H54 (cell line): ENCODE measurements at regions not wholly inside any gene's neighbourhood (a gene's known extent, or its start where the extent isn't known, plus 50 kb on each side); places are given as distances from the start of the nearest gene placed in this dataset.

Experiments
- DNase-seq: peaks from one replicate; pipeline ENCODE4 v3.0.0; 2011; ENCODE audit warnings: low spot score, mixed read lengths; ENCODE audit not compliant: insufficient read length
- FAIRE-seq: peaks from 3 replicates; lab custom pipeline; 2011; peaks lifted over from hg19 to GRCh38; lab: Jason Lieb, UNC
- POLR2A ChIP-seq: IDR thresholded peaks from 2 replicates; pipeline ENCODE4 v1.6.1; 2011; ENCODE audit warnings: low read depth, mild to moderate bottlenecking, low read length

DNA sequence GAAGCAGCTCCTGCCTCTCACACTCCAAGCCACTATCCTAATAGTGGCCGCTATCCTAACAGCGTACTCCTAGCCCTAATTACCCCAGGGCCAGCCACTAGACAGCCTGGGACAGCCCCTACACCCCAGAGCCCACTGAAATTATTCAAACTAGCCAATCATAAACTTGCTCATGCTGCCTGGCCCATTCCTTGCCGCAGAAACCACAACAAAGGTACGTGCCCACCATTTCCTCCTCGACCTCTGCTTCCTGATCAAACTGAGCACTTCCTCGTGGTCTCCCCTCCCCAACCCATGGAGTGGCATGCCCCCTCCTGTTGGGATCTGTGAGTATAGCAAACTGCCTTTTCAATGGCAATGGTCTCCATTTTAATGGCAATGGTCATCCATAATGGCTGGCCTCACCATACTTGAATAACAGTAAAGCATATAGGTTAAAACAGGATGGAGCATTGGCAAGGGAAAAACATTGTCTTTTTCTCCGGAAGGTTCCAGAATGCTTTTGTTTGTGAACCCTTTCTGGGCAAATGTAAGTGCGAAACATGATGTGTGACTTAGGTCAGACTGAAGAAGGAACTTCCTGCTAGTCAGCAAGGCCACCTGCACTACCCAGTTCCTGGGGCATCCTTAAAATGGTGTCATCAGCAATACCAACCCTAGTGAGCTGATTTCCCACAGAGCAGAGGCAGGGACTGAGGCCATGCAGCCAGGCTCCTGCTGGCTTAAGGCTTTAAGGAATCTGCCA is 107.1 kb upstream of the ATP6AP2 start:
- no peak for FAIRE-seq
- DNase-seq = no peak
- TF ChIP-seq POLR2A = no peak

DNA sequence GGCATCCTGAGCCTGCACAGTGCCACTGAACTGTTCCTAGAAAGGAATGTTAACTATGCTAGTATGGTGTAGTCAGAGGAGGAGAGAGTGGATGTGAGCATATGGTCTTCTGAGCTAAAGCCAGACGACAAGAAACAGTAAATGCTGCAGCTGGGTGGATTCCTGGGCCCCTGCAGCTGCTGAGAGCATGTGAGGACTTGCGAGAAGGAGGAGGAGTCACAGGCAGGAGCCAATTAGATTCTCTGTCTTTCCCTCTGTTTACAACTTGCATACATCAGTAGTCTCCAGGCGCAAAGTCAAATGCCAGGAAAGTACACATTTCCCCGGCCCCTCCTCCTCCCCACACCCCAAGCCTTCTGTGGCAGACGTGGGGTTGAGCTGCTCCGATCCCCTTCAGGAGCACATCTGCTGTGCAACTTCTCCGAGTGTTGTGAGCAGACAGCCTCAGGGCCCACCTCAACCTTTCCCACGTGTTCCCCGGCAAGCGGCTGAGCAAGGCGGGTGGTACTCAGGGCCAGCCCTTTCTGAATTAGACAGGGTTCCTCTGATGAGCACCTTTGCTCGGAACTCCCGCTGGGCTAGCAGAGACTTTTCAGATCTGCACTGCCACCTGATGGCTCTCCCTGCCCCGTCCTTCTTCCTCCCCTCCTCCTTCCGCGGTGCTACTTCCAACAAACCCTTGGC is 108.7 kb upstream of the ATP6AP2 start:
- FAIRE-seq (no peak), DNase-seq (no peak)
- TF ChIP-seq POLR2A = no peak

DNA sequence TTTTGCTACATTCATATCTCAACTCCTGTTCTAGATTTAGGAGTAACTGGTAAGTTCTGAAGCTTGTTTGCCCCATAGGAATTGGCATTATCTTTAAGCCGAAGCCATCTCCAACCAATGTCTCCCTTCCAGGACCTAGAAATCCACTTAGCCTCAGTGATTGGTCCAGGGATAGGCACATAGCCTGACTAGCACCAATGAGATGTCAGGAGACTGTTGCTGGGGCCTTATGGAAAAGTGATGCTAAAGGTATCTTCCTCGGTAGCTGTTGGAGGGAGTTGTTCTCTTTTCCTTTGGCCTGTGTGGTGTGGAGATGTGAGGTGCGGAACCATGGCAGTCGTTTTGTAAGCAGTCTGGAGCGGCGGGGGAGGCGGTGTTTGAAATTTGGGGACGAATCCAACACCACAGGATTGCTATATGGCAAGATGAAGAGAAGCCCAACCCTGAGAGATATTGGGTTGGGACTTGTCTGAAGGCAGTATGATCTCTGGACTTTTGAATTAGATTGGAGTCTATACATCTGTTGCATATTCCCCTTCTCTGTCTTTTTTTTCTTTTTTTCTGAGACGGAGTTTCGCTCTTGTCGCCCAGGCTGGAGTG is 109.8 kb upstream of the ATP6AP2 start:
- no peak for DNase-seq
- FAIRE-seq = no peak
- no peak for TF ChIP-seq POLR2A

DNA sequence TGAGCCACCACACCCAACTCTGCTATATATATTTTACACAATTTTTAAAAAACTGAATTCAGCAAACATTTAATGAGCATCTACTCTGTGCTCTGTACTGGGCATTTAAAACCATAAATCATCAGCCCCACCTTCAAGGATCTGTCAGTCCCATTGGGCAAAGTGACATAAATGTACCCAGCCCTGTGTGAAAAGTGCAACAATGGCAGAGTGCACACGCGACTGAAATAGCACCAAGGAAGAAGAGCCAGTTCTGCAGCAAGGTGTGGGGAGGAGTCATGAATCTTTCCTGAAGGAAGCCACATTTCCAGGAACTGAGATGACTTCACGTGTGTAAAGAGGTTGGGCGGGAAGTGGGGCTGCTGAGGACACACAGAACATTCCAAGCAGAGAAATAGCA is 111.5 kb upstream of the ATP6AP2 start:
- FAIRE-seq (no peak), DNase-seq (no peak)
- TF ChIP-seq POLR2A = no peak

DNA sequence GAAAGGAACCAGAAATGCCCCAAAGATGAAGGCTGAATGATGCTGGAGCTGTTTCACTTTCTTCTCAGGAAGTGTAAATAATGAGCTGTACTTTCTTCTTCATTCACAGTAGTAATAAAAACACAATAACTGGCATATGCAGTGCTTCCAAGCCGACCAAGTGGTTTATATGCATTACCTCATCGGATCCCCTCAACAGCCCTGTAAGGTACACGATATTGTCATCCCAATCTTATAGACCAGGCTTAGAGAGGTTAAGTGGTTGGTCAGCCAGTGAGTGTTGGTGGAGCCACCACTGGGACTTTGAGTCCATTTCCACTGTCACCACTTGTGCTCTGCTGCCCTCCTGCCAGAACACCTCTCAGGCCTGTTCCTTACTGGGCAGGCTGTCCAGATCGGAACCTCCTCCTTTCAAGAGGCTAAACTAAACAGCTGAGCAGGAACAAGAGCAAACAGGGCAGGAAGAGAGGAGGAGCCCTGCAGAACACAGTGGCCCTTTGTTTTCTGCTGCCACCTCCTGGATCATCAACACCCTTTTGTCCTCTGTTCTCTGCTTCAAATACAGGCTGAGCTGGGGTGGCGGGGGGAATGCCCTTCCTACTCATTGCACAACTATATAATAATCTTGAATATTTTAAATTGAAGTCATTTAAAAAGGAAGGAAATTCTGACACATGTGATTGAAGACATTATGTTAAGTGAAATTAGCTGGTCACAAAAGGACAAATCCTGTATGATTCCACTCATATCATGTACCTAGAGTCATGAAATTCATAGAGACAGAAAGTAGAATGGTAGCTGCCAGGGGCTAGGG is 112.5 kb upstream of the ATP6AP2 start:
- DNase-seq = peak; percentile 18
- FAIRE-seq = no peak
- no peak for TF ChIP-seq POLR2A

DNA sequence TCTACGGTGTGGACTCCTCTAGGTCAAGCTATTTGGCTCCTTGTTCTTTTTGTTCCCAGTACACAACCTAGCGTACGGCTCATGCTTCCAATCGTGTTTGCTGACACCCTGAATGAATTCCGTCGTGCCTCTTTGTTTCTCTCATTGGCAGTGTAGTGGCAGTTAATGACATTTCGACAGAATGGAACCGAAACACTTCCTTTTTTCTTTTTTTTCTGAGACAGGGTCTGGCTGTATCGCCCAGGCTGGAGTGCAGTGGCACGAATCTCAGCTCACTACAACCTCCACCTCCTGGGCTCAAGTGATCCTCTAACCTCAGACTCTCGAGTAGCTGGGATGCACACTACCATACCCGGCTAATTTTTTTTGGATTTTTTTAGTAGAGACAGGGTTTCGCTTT is 113.3 kb upstream of the ATP6AP2 start:
- DNase-seq (no peak), FAIRE-seq (no peak)
- no peak for TF ChIP-seq POLR2A

DNA sequence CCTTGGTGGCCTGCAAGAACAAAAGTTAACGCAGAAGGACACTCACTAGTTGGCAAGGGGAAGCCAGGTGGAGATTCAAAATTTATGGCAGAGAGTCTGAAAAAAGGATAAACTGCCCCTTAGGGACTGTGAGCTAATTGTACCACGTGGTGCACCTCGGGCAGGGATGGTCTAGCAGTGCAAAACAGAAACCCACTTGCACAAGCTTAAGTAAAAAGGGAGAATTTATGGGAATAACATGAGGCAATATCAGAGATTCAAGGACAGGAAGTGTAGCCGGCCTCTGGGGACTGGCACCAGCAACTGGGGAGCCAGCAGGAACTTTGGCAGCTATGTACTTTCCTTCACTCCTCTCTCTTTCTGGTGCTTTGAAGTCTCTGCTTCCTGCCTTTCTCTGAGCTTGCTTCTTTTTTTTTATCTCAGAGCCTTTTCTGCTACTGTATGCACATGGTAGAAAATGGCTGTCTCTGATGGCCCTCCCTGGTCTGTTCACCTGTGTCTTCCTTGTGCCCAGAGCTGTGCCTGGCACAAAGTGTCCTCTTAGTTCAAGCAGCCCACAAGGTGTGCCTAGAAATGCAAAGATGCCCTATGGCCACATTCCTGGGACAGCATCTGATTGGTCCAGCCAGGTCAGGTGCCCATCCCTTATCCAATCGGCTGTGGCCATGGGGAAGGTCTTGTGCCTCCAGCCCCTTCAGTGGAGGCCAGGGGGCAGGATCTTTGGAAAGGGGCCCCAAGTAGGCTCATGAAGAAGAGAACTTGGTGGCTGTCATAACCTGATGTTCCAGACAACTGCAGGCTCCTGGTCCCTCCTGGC is 114.8 kb upstream of the ATP6AP2 start:
- no peak for TF ChIP-seq POLR2A
- FAIRE-seq (no peak), DNase-seq (no peak)

DNA sequence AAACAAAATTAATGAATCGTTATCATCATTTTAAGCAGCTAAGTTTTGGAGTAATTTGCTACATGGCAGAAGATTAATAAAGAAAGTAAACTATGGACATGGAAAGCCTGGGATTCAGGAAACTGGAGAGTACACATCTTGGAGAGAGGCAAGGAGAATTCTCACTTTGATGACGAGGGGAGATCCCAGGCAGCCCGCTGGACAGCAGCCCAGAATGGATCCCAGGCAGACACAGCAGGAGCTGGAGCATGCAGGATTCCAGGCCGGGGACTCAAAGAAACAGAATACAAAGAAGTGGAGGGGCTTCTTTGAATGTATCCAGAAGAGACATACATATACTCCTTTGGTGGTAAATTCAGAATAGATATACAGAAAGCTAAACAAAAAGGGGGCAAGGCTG is 118.0 kb upstream of the ATP6AP2 start:
- FAIRE-seq = no peak
- TF ChIP-seq POLR2A = no peak
- no peak for DNase-seq

DNA sequence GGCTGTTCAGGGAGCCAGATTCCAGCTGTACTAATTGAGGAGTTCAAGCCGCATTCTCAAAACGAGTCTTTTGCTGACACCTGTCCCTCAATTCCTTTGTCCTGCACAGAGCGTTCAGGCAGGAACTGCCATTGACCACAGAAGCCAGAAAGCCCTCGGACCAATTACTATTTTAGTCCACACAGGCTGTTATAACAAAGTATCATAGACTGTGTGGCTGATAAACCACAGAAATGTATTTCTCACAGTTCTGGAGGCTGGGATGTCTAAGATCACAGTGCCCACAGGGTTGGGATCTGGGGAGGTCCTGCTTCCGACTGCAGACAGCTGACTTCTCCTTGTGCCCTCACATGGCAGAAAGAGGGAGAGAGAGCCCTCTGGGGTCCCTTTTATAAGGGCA is 119.8 kb upstream of the ATP6AP2 start:
- no peak for DNase-seq
- FAIRE-seq = no peak
- TF ChIP-seq POLR2A = no peak

DNA sequence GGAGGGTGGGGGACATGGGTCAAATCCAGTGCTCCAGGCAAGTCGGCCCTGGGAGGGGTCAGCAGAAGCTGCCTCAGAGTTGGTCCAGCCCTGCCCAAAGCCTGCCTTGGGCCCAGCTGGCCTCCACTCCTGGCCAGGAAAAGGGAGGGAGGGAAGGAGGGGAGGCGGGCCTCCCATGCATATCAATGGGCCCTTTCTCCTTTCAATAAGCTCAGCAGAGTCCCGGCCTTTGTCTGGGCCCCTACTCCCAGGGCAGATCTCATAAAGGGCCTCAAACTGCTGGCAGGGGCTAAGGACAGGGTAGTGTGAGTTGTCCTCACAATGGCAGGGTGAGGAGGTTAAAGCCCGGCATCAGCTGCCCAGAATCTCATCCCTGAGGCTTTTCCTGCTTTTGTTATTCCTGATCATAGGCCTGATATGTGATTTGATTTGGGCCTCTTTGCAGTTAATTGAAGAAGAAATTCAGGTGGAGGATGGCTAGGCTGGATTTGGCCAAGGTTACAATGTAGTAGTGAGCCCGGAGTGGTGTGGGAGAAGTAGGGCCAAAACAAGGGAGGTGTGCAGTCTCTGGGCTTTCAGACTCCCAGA is 121.1 kb upstream of the ATP6AP2 start:
- no peak for FAIRE-seq
- no peak for DNase-seq
- TF ChIP-seq POLR2A = no peak

DNA sequence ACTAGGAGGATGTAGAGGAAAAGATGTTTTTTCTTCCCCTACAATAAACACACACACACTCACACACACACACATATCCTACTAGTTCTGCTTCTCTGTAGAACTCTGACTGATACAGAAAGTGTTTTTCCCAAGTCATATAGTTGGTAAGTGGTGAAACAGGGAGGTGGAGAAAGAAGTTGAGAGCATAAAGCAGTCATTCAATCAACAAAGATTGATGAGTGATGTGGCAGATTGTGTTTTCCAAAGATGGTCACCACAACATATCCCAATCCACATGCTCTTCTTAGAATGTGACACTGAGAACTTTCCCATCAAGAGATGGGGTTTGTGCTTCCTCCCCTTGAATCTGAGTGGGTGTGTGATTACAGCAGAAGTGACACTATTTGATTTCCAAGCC is 123.4 kb upstream of the ATP6AP2 start:
- DNase-seq (no peak), FAIRE-seq (no peak)
- TF ChIP-seq POLR2A = no peak

DNA sequence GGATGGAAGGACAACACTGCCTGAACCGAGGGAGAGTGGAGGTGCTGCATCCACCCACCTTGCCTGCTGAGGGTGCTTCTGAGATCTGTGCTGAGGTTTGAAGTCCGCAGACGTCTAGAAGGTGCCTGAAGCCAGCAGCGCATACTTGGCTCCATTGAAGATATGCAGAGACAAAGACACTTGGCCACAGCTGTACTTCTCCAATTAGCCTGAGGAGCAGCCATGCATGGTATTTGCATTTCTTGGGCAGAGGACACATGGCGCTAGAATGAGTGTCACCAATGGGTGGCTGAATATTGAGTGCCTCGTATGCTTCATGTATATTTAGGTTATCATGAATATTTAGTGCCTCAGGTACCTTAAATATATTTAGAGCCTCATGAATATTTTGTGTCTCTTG is 128.7 kb upstream of the ATP6AP2 start:
- no peak for TF ChIP-seq POLR2A
- FAIRE-seq = no peak

More for the DNA sequence above, 128.7 kb upstream of the ATP6AP2 start:
- DNase-seq = no peak
